AG20443 (cell line): ENCODE measurements at regions not wholly inside any gene's neighbourhood (a gene's known extent, or its start where the extent isn't known, plus 50 kb on each side); places are given as distances from the start of the nearest gene placed in this dataset.
A peak's percentile ranks its signal among the peaks of the same experiment; 100 is the strongest.
"Not testable (repeated sequence)": the region's sequence is repeated elsewhere in the genome, so short reads cannot be mapped to it uniquely, and the experiment has no call there.

Experiments
- DNase-seq: peaks from one replicate; pipeline ENCODE4 v3.0.0; 2012; ENCODE audit warnings: low spot score, mixed read lengths

DNA sequence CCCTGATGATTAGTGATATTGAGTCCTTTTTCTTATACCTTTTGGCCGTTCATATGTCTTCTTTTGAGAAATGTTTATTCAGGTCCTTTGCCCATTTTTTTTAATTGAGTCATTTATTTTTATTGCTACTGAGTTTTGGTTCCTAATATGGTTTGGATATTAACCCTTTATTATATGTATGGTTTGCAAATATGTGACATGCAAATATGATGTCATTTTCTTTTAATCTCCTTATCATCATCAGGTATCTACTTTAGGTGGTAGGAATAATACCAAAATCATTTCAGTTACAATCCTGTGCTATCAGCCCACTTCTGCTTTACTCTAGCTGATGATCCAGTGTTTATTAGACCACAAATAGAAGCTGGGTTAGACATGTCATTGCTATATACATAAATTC lies 102.3 kb upstream of the TRPC7 start:
- DNase-seq: no peak

DNA sequence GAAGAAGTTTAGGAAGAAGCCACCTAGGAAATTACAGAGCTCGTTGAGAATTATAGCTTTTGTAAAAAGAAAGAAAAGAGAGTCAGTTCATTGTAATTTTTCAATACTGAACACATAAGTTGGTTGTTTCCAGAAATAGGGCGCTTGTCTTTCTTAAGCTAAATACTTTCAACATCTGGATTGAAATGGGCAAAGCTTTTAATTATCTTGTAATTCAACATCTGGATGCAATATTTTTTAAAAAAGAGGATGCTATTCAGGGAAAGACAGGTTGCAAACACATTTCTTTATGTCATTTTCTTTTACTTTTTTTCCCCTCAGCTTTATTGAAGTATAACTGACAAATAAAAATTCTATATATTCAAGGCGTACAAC lies 100.7 kb upstream of the TRPC7 start:
- DNase-seq: no peak

DNA sequence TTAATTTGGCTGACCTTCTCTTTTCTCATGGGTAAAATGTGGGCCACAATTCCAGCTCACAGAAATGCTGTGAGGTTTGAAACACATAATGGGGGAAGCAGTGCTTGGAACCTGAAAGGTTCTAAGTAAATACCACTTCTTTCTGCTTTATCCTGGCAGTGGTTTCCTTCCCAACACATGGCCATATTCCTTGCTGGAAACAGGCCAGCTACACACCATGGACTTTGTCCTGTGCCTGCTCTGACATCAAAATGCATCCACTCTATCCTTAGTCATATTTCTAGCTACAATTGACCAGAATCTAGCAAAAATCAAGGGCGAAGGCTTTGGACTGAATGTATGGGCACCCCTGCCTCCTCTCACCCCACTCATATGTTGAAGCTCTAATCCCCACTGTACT lies 93.1 kb upstream of the TRPC7 start:
- no peak for DNase-seq

DNA sequence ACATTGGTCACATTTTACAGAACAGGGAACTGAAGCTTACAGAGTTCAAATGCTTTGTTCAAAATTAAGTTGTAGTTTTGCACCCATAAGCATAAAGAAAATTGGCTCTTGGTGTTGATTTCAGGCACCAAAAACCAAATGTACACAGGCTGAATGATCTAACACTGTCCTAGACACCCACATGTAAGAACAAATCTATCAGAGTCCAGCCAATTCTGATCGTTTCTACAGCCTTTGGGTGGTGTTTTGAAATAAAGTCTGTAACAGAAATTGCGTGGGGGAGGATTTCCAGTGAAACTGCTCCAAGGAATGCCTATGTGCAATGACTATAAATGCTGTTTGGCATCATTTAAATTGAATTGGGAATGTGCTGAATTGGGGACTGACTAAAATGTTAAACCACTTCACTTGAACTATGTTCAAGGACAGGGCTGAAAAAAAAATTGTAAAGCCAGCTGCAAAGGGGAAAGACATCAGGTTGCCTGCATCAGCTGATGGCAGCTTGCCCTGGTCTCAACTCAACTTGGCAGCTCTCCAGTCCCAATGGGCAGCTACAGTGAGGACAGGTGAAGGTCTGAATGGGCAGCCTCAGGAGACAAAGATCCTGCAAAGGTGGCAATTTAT lies 92.2 kb upstream of the TRPC7 start:
- no peak for DNase-seq

DNA sequence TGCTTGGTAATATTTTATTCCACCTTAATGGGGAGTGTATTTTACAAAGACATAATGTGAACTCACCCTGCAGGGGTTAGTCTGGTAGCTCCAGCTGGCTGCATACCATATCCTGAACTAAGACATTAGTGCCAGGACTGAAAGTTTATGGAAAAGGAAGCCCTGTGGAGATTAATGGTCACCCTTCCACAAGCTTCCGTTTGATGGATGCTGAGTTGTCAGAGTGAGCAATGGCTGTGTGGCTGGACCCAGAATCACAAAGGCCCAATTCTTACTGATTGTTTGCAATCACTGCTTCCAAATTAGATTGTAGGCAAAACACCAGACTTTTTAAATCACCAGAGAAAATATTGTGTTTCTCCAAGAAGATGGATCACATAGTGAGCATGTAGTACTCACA lies 90.1 kb upstream of the TRPC7 start:
- no peak for DNase-seq

DNA sequence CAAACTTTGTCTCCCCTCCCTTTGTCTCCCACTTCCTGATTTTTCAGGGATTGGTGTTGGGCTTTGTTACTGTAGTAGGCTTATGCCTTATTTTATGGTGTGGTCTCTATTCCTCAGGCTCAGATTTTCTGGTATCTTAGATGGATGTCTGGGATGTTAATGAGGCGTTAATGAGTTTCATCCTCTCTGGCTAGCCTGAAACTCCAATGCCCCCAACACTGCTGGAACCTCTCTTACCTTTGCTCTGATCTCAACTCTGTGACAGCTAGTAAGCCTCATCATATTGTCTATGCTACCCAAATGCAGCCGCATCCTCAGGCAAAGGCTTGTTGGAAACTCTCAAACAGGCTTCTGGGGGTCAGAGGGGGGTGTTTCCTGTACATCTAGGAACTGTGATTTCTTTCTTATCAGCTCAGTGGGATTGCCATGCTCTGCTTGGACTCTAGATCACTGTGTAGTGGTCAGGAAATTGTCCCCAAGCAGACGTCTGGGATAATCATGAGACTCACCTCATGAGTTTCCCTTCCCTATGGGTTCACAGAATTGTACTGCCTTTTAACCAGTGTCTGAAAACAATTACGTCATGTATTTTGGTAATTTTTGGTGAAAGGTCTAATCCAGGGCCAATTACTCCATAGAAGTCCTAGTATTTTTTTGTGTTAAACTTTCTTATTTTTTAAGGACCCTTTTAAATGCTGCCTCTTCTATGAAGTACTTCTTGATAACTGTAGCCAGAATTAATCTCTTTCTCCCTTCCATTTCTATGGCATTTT lies 88.8 kb upstream of the TRPC7 start:
- DNase-seq: no peak

DNA sequence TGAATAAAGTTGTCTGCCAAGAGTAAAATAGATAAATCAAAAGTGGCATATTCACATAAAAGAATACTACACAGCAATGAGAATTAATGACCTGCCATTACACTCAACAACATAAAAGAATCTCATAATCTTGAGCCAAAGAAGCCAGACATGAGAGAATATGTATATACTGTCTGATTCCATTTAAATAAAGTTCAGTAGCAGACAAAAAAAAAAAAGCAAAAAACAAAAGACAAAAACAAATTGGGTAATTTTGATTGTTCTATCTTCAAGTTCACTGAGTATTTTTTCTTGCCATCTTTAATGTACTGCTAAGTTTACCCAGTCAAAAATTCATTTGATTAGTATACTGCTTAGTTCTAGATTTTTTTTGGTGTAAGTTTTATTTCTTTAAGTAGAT lies 87.9 kb upstream of the TRPC7 start:
- no peak for DNase-seq

DNA sequence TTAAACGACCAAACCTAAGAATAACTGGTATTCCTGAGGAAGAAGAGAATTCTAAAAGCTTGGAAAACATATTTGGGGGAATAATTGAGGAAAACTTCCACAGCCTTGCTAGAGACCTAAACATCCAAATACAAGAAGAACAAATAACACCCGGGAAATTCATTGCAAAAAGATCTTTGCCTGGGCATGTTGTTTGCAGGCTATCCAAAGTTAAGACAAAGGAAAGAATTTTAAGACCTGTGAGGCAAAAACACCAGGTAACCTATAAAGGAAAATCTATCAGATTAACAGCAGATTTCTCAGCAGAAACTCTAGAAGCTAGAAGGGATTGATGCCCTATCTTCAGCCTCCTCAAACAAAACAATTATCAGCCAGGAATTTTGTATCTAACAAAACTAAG lies 82.2 kb upstream of the TRPC7 start:
- not testable (repeated sequence) for DNase-seq

DNA sequence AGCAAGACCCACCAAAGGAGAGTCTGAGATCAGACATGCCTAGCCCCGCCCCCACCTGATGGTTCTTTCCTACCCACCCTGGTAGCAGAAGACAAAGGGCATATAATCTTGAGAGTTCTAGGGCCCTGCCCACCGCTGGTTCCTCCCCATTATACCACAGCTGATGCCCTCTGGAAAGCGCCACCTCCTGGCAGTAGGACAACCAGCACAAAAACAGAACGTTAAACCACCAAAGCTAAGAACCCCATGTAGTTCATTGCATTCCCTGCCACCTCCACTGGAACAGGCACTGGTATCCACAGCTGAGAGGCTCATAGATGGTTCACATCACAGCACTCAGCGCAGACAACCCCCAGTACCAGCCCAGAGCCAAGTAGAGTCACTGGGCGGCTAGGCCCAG lies 81.2 kb upstream of the TRPC7 start:
- no peak for DNase-seq

DNA sequence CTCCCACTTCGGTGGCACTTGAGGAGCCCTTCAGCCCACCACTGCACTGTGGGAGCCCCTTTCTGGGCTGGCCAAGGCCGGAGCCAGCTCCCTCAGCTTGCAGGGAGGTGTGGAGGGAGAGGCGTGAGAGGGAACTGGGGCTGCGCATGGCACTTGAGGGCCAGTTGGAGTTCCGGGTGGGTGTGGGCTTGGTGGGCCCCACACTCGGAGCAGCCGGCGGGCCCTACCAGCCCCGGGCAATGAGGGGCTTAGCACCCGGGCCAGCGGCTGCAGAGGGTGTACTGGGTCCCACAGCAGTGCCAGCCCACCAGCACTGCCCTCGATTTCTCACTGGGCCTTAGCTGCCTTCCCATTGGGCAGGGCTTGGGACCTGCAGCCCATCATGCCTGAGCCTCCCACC lies 78.8 kb upstream of the TRPC7 start:
- DNase-seq: not testable (repeated sequence)

DNA sequence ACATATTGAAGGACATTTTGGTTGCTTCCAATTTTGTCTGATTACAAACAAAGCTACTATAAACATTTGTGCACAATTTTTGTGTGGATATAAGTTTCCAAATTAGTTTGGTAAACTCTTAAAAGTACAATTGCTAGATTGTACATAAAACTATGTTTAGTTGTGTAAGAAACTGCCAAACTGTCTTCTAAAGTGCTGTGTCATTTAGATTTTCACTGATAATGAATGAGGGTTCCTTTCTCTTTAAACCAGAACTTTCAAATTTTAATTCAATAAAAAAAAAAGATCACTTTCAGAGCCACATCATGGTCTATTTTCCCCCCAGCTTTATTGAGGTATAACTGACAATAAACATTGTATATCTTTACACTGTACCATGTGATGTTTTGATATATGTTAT lies 74.0 kb upstream of the TRPC7 start:
- DNase-seq: no peak

DNA sequence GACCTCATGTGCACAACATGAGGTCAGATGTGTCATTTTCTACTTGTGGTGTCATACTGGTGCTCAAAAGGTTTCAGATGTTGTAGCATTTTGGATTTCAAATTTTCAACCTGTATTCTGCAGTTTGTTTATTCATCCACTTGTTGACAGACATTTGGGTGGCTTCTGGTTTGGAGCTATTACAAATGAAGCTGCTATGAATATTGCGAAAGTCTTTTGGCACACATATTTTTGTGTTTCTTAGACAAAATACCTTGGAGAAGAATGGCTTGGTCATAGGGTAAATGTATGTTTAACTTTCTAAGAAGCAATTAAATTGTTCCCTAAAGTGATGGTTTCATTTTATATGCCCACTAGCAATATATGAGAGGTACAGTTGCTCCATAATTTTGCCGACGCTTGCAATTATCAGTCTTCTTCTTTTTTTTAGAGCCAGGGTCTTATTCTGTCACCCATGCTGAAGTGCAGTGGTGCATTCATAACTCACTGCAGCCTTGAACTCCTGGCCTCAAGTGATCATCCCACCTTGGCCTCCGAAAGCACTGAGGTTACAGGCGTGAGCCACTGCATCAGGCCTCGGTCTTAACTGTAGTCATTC lies 70.7 kb upstream of the TRPC7 start:
- no peak for DNase-seq

DNA sequence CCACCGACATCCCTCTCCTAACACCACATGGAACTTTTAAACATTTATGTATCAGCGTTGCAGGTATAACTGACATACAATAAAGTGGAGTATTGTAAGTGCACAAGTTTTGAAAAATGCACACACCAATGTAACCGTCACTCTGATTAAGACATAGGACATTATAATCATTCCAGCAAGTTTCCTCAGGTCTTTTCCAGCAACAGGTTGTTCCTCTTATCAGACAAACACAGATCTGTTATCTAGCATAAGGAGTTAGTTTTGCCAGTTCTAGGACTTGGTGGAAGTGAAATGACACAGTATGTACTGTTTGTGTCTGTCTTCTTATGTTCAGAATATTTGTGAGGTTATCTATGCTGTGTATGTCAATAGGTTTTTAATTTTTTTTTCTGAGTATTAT lies 69.5 kb upstream of the TRPC7 start:
- no peak for DNase-seq

DNA sequence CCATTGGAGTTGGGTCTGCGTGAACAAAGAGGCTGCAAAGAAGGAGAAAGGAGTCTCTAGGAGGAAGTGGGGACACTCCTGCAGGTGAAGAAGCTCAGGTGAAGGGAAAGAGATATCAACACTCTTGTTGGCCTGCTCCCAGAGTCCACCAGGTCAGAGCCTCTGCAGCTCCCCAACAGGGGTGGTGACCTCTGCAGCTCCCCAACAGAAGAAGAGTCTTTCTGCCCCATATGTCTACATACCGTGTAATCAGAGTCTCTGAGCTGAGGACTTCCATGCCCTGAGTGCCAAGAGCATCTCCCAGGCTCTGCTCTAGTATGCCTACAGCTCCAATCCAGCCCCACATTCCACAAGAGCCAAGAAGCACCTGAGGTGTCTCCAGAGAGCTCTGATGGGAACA lies 67.4 kb upstream of the TRPC7 start:
- no peak for DNase-seq

DNA sequence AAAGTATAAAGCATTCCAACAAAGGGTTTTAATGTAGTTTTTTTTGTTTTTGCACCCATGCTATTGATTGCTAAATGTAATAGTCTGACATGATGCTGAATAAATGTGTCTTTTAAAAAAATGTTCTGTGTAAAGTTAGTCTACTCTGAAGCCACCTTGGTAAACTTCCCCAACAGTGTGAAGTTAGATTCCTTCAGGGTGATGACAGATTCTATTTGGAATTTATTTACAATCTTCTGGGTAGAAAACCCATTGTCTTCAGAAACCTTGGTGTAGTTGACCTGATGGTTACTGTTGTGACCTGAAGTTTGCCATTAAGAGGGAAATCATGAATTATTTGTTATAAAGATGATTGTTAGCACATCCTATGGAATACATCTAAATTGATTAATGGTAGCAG lies 64.7 kb upstream of the TRPC7 start:
- no peak for DNase-seq

DNA sequence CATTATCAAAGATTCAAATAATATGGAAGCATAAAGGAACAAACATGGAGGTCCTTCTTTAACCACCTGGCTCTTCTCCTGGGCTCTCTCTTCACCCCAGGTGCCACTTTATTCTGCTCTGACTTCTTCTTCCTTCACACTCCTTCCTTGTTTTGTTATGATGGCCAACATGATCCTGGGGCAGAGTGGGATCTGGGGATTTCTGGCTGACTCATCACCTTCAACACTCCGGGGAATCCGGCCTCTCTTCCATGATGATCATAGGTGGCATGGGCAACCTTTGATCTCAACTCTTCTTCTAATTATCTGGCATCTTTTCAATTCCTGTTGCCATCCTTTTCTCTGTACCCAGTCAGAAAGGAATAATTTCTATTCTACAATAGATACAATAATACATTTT lies 62.1 kb upstream of the TRPC7 start:
- no peak for DNase-seq

DNA sequence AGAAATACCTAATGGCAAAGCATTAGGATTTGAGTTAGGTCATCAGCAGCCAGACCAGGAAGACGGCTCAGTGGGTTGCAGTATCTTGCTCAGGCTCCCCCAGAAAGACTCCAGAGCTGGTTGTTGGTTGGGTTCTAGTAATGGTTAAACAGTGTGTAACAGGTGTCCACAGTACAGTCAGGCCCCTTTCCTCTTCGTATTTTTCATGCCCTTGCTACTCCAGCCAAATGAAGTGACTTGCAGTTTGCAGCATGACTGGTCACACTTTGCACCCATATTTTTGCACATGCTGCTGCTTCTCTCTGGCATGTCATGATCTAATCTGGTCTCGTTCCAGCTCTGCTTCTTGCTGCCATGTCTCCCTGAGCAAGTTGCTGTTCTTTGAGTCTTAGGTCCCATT lies 60.6 kb upstream of the TRPC7 start:
- no peak for DNase-seq

DNA sequence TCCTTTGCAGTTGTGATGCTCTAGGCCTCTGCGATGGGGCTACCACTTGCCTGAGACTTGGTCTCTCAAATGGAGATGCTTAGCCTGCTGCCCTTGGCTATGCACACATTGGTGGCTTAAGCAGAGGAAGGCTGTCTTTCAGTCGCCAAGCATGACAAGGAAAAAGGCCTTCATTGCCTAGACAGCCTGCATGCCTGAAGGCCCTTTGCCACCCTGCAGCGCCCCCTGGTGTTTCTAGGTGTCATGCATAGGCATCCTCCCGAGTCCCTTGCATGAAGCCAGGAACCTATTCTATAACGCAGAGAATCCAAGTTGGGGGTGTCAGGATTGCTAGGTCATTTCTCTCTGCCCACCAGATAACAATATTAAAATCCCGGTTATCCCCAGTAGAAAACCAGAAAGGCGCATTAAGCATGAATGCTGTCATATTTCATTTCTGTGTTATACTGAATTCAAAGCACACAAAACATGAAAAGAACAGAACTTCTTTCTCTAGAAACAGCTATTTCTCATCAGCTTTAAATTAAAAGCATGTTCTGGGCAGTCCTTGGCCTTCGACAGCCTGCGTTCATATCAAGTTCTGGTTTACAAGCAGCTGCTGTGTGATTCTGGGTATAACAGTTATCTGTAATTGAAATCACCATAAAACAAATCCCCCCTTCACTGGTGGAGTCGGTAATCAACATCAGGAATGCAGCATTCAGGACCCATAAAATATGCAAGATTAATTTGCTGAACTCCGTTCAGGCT lies 59.7 kb upstream of the TRPC7 start:
- DNase-seq: peak; percentile 83

DNA sequence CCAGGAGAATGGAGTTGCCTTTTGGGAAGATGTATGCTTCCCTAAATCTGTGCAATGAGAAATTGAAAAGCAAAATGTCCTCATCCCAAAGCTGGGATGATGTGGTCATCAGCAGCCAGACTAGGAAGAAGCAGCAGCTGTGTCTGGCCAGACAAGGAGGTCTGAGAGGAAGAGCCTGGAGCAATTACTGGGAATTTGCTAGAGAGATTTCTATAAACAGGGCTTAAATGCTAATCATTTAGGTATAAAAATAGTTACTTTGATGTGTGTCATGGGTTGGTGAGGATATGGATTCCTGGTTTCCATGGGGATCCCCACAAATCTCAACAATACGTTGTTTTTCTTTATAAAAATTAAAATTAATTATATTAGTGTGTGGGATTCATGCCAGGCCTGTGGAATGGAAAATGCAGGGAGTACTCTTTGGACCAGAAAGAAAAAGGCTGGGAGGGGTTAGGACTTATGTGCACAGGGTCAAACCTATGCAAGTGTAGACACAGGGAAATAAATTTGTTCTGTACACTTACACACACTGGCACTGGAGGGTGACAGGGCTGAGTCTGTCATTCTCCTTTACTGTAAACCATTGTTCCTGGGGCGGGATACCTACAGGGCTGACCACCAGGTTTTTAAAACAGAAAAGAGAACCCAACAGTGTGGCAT lies 58.7 kb upstream of the TRPC7 start:
- DNase-seq: no peak

DNA sequence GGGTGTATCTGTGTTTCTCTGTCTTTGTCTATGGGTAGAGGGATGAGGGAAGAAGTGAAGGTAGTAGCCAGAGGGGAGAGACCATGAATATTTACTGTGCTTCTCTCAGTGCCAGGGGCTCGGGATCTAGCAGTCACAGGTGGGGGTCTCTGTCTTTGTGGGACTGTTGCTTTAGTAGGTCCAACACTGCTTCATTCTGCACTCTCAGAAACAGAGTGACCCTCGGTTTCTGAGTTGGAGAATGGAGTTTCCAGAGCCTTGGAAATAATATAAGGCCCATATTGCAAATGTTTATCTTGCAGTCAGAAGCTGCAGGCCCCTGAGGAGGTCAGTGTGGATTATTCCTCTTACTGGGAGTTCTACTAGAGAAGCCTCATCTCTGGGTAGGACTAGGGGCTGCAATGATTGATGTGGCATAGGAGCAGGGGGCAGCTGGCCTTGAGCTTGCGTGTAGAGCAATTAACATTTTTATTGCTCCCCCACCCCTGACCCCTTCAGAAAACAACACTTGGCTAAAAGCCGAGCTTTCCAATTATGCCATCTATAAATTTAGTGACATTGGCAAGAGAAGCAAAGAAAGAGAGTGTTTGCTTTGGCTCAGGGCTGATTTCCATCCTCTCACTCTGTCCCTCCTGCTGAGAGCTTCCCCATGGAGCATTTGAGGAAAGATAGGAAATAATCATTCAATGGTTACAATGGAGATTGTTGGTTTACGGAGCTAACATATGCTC lies 55.0 kb upstream of the TRPC7 start:
- no peak for DNase-seq

DNA sequence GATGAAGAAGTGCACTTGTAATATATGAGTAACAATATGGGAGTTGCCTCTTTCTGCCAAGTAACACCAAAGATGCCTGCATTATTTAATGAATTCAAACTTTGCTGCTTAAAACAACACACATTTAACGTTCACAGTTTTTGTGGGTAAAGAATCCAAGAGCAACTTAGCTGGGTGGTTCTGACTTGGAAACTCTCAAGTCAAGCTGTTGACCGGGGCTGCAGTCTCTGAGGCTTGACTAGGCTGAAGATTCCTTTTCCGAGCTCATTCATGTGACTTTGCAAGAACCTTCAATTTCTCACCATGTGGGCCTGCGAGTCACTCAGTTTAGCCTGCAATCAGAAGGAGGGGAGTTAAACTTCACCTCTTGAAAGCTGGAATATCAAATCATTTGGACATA lies 53.0 kb upstream of the TRPC7 start:
- DNase-seq: no peak
